GM21528 (cell line): ENCODE measurements at regions not wholly inside any gene's neighbourhood (a gene's known extent, or its start where the extent isn't known, plus 50 kb on each side); places are given as distances from the start of the nearest gene placed in this dataset.

ENCODE experiments used
- ATAC-seq: cut with Tn5 transposase; IDR thresholded peaks from one replicate; pipeline ENCODE4 v1.9.1; 2021; ENCODE audit warnings: mild to moderate bottlenecking, moderate library complexity; ENCODE audit not compliant: unreplicated experiment, low FRiP score

- ATAC-seq: no peak
Observed at GRCh38 chr1:88371436-88372023, 312.5 kb upstream of the PKN2 start.

DNA sequence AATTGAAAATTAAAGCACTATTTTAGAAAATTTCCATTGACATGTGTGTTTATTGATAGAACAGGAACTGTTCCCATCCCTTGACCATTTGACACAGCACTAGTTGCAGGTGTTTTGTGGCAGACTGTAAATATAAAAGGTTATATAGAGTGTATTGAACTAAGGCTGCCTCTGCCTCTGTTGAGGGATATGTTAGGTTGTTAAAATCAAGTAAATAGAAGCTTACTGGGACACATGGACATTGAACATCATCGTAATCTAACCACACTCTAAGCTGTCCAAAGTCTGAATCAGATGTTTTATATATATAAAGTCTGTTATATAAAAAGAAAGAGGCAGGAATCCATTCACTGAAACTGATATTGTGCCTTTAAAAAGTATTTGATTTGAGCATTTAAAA, 308.1 kb upstream of the PKN2 start:
- no peak for ATAC-seq

DNA sequence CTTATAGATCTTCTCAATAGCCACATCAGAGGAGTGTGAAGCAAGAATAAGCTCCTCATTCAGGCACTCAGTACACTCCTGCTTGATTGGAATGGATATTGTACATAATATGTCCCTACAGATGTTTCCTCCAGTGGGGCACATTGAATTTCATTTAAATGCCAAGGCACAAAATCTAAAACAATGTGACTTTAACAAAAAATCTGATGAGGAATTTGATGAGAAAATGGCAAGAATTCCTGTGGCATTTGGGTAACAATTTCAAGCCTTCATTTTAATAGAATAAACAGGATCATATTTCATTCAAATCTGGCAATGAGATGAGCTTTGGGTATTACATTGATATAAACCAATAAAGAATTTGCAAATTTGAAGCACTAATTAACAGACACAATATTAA, 307.7 kb upstream of the PKN2 start:
- no peak for ATAC-seq

- ATAC-seq: no peak
Observed at GRCh38 chr1:88378560-88378959, 305.5 kb upstream of the PKN2 start.

- no peak for ATAC-seq
Observed at GRCh38 chr1:88394958-88395357, 289.1 kb upstream of the PKN2 start.

GRCh38 chr1:88398338-88398737, 285.7 kb upstream of the PKN2 start:
- no peak for ATAC-seq

GRCh38 chr1:88399690-88400089, 284.4 kb upstream of the PKN2 start:
- ATAC-seq: peak; percentile 84

DNA sequence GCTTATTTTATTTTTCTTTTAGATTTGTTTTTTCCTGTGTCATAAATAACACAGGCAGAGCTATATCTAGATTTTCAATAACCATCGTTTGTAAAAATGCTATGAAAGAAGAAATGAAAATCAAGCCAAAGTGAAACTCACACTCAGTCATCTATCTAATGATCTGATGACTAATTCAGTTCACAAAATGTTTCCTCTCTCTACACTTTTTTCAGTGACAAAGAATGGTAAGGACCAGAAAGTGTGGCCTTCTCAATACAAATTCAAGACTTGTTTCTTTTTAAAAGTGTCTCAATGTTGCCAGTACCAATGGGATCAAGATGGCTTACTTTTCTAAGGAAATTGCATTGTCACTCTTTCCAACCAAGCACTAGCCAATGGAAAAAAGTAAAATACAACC, 282.8 kb upstream of the PKN2 start:
- peak; percentile 81 for ATAC-seq

- ATAC-seq: no peak
Observed at GRCh38 chr1:88404582-88404981, 279.5 kb upstream of the PKN2 start.

GRCh38 chr1:88407248-88407647, 276.8 kb upstream of the PKN2 start:
- ATAC-seq: no peak

GRCh38 chr1:88421997-88422396, 262.1 kb upstream of the PKN2 start:
- no peak for ATAC-seq

DNA sequence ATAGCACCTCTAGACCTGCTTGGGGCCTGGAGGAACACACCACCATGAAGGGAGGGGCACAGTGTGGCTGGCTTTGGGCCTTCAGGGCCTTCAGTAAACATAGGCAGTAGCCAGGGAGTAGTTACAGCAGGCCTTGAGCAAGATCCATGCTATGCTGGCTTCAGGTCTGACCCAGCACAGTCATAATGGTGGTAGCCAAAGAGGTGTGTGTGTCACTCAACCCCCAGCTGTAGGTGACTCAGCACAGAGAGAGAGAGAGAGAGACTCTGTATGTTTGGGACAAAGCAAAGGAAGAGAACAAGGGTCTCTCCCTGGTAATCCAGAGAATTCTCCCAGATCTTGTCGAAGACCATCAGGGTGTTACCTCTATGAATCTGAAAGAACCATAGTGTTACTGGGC, 250.5 kb upstream of the PKN2 start:
- no peak for ATAC-seq

DNA sequence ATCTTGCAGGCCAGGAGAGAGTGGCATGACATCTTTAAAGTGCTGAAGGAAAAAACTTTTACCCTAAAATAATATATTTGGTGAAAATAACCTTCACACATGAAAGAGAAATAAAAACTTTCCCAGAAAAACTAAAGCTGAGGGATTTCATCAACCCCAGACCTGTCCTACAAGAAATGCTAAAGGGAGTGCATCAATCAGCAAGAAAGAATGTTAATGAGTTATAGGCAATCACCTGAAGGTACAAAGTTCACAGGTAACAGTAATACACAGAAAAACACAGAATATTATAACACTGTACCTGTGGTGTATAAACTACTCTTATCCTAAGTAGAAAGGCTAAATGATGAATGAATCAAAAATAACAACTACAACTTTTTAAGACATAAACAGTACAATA, 249.2 kb upstream of the PKN2 start:
- ATAC-seq: no peak

GRCh38 chr1:88441022-88441421, 243.1 kb upstream of the PKN2 start:
- no peak for ATAC-seq

GRCh38 chr1:88451856-88452255, 232.2 kb upstream of the PKN2 start:
- no peak for ATAC-seq

DNA sequence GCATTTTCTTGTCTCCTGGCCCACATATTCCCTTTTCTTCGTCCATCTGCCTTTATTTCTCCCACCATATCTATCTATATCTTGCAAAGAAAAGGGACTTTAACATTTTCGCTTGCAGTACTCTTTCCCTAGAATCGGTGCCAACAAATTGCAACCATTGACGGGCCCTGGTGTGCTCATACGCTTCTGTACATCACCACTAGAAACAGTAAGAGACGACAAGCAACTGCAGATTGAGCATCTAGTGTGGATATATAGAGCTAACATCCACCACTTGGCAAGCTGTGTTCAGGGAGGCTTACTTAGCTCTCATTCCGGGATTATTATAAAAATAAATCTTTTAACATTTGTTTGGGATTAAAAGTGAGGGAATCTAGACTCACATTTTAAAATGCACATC, 230.8 kb upstream of the PKN2 start:
- no peak for ATAC-seq

- ATAC-seq: no peak
Observed at GRCh38 chr1:88454781-88455180, 229.3 kb upstream of the PKN2 start.

DNA sequence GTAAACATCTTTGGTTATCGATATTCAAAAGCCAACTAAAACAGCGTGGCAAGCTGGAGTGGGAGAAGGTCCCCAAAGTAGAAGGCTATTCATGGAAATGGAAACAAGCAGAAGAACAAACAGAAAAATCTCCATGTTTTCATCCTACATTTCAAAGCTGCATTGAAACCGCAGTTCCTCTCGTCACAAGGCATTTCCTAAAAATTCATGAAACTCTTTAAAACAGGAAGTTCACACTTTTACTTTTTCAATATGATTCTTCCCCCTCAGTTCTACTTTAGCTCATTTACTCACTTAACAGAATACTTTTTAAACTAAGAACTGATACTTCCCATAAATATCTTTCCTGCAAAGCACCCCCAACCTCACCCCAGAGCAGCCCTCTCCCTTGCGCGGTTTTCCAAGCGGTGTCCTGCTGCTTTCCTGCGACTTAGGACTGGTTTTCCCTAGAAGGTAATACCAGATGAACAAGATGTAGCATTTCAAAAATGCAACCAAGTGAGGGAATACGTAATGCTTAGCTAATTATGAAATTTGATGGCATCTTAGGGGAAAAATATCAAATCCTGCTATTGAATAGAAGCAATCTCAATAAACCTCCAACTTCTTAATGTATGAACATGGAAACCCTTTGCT, 228.3 kb upstream of the PKN2 start:
- no peak for ATAC-seq

GRCh38 chr1:88457197-88457596, 226.9 kb upstream of the PKN2 start:
- no peak for ATAC-seq

DNA sequence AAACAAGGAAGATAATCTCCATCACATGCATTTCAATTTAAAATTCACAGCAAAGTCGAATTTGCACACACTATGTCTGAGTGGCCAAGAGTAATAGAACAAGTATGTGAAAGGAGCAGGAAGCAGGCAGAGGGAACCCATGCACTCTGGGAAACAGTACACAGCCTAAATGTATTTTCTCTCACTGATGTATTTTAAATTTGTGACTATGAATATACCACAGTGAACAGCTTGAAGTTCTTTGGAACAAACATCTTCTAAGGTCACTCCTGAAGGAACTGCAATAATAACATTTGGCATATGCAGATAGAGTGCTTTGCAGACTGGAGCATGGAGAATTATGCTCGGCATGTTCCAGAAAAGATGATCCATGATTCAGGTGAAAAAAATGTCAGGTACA, 223.1 kb upstream of the PKN2 start:
- no peak for ATAC-seq

GRCh38 chr1:88462096-88462487, 222.0 kb upstream of the PKN2 start:
- ATAC-seq: no peak

GRCh38 chr1:88462488-88463261, 221.4 kb upstream of the PKN2 start:
- ATAC-seq: no peak
